HepG2 (cell line): ENCODE measurements at regions not wholly inside any gene's neighbourhood (a gene's known extent, or its start where the extent isn't known, plus 50 kb on each side); places are given as distances from the start of the nearest gene placed in this dataset.

Experiments used
- ATAC-seq: fragments of 200-7000 bp; cut with Tn5 transposase; 3 replicates; pipeline ENCODE4 v1.9.1; 2020; ENCODE audit warnings: mild to moderate bottlenecking, moderate library complexity
- BruUV-seq: library from RNA; stranded (reverse); fragments of 400-500 nt; replicated peaks from 2 replicates; lab custom pipeline; 2021; lab: Mats Ljungman, UMichigan
- CTCF ChIA-PET: fragments of 300-600 bp; formaldehyde crosslinking; extraction: SDS; loops from one replicate; lab custom pipeline; 2021; ENCODE audit warnings: low total read pairs, inconsistent platforms, low intra/inter-chr PET ratio; lab: Yijun Ruan, JAX
- POLR2A ChIA-PET: fragments of 350-600 bp; sonication (Branson Sonifier 250); formaldehyde crosslinking; loops from one replicate; lab custom pipeline; 2020; ENCODE audit warnings: antibody characterized with exemption, inconsistent platforms; lab: Yijun Ruan, JAX
- DNase-seq: peaks from one replicate; pipeline ENCODE4 v3.0.0-alpha.2; 2015; ENCODE audit warnings: low spot score
- FAIRE-seq: peaks from 3 replicates; lab custom pipeline; 2011; peaks lifted over from hg19 to GRCh38; lab: Jason Lieb, UNC
- H2AFZ ChIP-seq: one replicate; pipeline ENCODE4 v1.6.1; 2011; ENCODE audit warnings: low read length, inconsistent platforms
- H3K27ac ChIP-seq: fragments of 300-600 bp; 3 replicates; pipeline ENCODE4 v1.8.0; 2011; ENCODE audit warnings: mixed run types, mild to moderate bottlenecking, mixed read lengths, low read length, inconsistent platforms; ENCODE audit not compliant: insufficient read depth; ENCODE audit errors: extremely low read length
- H3K27me3 ChIP-seq, 2 experiments: fragments of 200-600 bp in 1 of 2; 2 replicates in 1 of 2; 3 replicates in 1 of 2; pipeline versions ENCODE4 v1.6.0 to v1.8.0; 2011; ENCODE audit warnings: low read length in 2 of 2, mild to moderate bottlenecking in 2 of 2, moderate library complexity in 2 of 2, inconsistent platforms in 1 of 2; ENCODE audit not compliant: insufficient read depth in 2 of 2, control insufficient read depth in 1 of 2
- H3K36me3 ChIP-seq, 2 experiments: fragments of 200-600 bp in 1 of 2; replicated peaks in 1 of 2; 2 replicates in 1 of 2; 3 replicates in 1 of 2; pipeline versions ENCODE4 v1.5.1 to v1.8.0; 2011; ENCODE audit warnings: low read length in 2 of 2, inconsistent platforms in 1 of 2; ENCODE audit not compliant: insufficient read depth in 2 of 2, control insufficient read depth in 1 of 2
- H3K4me1 ChIP-seq: 2 replicates; pipeline ENCODE4 v1.5.1; 2012; ENCODE audit warnings: low read length, inconsistent platforms; ENCODE audit not compliant: insufficient read depth
- H3K4me2 ChIP-seq: 2 replicates; pipeline ENCODE4 v1.6.0; 2011; ENCODE audit warnings: low read depth, low read length, inconsistent platforms
- H3K4me3 ChIP-seq, 3 experiments: fragments of 200-600 bp in 1 of 3; sonication (generic), shearing (Covaris generic) in 1 of 3; replicated peaks in 1 of 3; 2 replicates each; pipeline ENCODE4 v1.5.1; 2011 to 2016; ENCODE audit warnings: low read length in 3 of 3, inconsistent platforms in 2 of 3, low read depth in 2 of 3, mild to moderate bottlenecking in 2 of 3, control low read depth in 1 of 3, mixed read lengths in 1 of 3; ENCODE audit not compliant: insufficient read depth in 1 of 3
- H3K79me2 ChIP-seq: one replicate; pipeline ENCODE4 v1.6.1; 2011; ENCODE audit warnings: low read length, inconsistent platforms; ENCODE audit not compliant: insufficient read depth
- H3K9ac ChIP-seq: 2 replicates; pipeline ENCODE4 v1.6.0; 2011; ENCODE audit warnings: mild to moderate bottlenecking, low read depth, low read length, inconsistent platforms; ENCODE audit not compliant: insufficient read depth
- H3K9me3 ChIP-seq: 2 replicates; pipeline ENCODE4 v1.5.1; 2012; ENCODE audit warnings: mild to moderate bottlenecking, low read length
- H4K20me1 ChIP-seq: 2 replicates; pipeline ENCODE4 v1.6.0; 2011; ENCODE audit warnings: inconsistent platforms, mild to moderate bottlenecking, low read length, moderate library complexity; ENCODE audit not compliant: insufficient read depth
- ARNT ChIP-seq: fragments of 450-650 bp; IDR thresholded peaks from 2 replicates; pipeline ENCODE4 v1.6.1; 2017
- EZH2 ChIP-seq: conservative IDR thresholded peaks from 2 replicates; pipeline ENCODE4 v1.6.1; 2012; ENCODE audit warnings: mild to moderate bottlenecking, low read depth, low read length, moderate library complexity
- JUND ChIP-seq: sonication (generic); formaldehyde crosslinking; IDR thresholded peaks from 2 replicates; pipeline ENCODE4 v1.8.0; 2022; ENCODE audit warnings: mild to moderate bottlenecking, missing genetic modification reagents
- KLF12 ChIP-seq: sonication (generic); formaldehyde crosslinking; IDR thresholded peaks from 2 replicates; pipeline ENCODE4 v1.4.0; 2020; ENCODE audit warnings: missing genetic modification reagents, borderline replicate concordance
- KMT2A ChIP-seq: sonication (generic); formaldehyde crosslinking; IDR thresholded peaks from 2 replicates; pipeline ENCODE4 v1.4.0; 2020; ENCODE audit warnings: missing genetic modification reagents
- MED13 ChIP-seq: sonication (generic); formaldehyde crosslinking; IDR thresholded peaks from 2 replicates; pipeline ENCODE4 v1.5.0; 2020; ENCODE audit warnings: missing genetic modification reagents
- NONO ChIP-seq, 2 experiments: fragments of 450-650 bp in 1 of 2; sonication (generic) in 1 of 2; formaldehyde crosslinking in 1 of 2; IDR thresholded peaks in 1 of 2; conservative IDR thresholded peaks in 1 of 2; 2 replicates each; pipeline versions ENCODE4 v1.6.1 to v1.8.0; 2017 to 2022; ENCODE audit warnings: mild to moderate bottlenecking in 1 of 2, missing genetic modification reagents in 1 of 2, moderate library complexity in 1 of 2
- PCBP1 ChIP-seq: fragments of 200-400 bp; formaldehyde crosslinking; IDR thresholded peaks from 2 replicates; pipeline ENCODE4 v1.6.1; 2017; ENCODE audit warnings: mild to moderate bottlenecking, low read depth, low read length, borderline replicate concordance
- SETDB1 ChIP-seq: sonication (generic); formaldehyde crosslinking; IDR thresholded peaks from 2 replicates; pipeline ENCODE4 v1.5.1; 2020; ENCODE audit warnings: missing genetic modification reagents, mild to moderate bottlenecking, borderline replicate concordance
- SNAPC4 ChIP-seq: sonication (generic); formaldehyde crosslinking; IDR thresholded peaks from 2 replicates; pipeline ENCODE4 v1.4.0; 2020; ENCODE audit warnings: mild to moderate bottlenecking, missing genetic modification reagents
- TIGD3 ChIP-seq: sonication (generic); formaldehyde crosslinking; IDR thresholded peaks from 2 replicates; pipeline ENCODE4 v1.5.1; 2020; ENCODE audit warnings: mild to moderate bottlenecking, missing genetic modification reagents, borderline replicate concordance
- ZNF121 ChIP-seq: sonication (generic); formaldehyde crosslinking; IDR thresholded peaks from 2 replicates; pipeline ENCODE4 v1.5.0; 2020; ENCODE audit warnings: mild to moderate bottlenecking, missing genetic modification reagents
- ZNF484 ChIP-seq: sonication (generic); formaldehyde crosslinking; IDR thresholded peaks from 2 replicates; pipeline ENCODE4 v1.5.1; 2020; ENCODE audit warnings: mild to moderate bottlenecking, low read depth, missing genetic modification reagents, borderline replicate concordance
- ZNF674 ChIP-seq: sonication (generic); formaldehyde crosslinking; IDR thresholded peaks from 2 replicates; pipeline ENCODE4 v1.5.0; 2020; ENCODE audit warnings: low read depth, mild to moderate bottlenecking, missing genetic modification reagents
- ZSCAN25 ChIP-seq: sonication (generic); formaldehyde crosslinking; IDR thresholded peaks from 2 replicates; pipeline ENCODE4 v1.8.0; 2022; ENCODE audit warnings: mild to moderate bottlenecking, missing genetic modification reagents
- WGBS: methylation state at CpG from one replicate; pipeline ENCODE4 v1.1.6; 2017; ENCODE audit warnings: low lambda C conversion rate; 5-methylcytosine and 5-hydroxymethylcytosine counted together
- in situ Hi-C: cut with HindIII; loops from 2 replicates; pipeline ENCODE4 v1.10.0; 2017; ENCODE audit warnings: low pct_unique_long_range_greater_than_20kb; ENCODE audit not compliant: extremely low pct_ligation_motif_present
- intact Hi-C: fragments of 100-400 bp; cut with micrococcal nuclease; formaldehyde crosslinking; loops from one replicate; pipeline ENCODE4 v1.10.0; 2022; ENCODE audit not compliant: unreplicated experiment
- TF ChIP-seq, protein P1 (sequence below): sonication (generic); formaldehyde crosslinking; IDR thresholded peaks from 2 replicates; pipeline ENCODE4 v1.4.0; 2020; ENCODE audit warnings: missing genetic modification reagents
- TF ChIP-seq, protein P2 (sequence below): sonication (generic); formaldehyde crosslinking; IDR thresholded peaks from 2 replicates; pipeline ENCODE4 v1.8.0; 2022; ENCODE audit warnings: missing genetic modification reagents, low read depth, mild to moderate bottlenecking, borderline replicate concordance

DNA sequence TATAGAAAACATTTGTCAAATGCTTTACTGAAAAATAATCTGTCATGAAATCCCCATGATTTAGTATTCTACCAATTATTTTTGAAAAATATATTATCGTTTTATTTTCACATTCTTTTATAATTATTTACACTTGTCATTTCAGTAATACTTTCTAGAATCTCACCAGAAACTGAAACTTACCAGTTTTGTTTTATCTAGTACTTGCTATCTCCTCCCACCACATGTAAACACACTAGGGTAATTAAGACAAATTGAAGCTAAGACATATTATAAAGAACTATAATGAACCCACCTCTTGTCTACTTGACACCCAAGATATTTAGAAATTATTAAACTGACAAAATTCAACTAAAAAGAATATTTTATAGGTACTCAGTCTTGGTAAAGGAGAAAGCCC lies 51.5 kb upstream of the GRM3 start:
- intact Hi-C loops: no loop called here
- DNase-seq: no peak

More for the DNA sequence above, 51.5 kb upstream of the GRM3 start:
- no peak overlapping the region for H3K4me2 ChIP-seq
- no peaks in the 10 kb centered on the region for H3K4me1 ChIP-seq
- H3K79me2 ChIP-seq: no peaks in the 10 kb centered on the region
- FAIRE-seq (no peak), ATAC-seq (no peak)
- H3K4me3 ChIP-seq: no peak overlapping the region
- 9% methylated on average over 1 of the region's 1 CpG for WGBS
- H3K9me3 ChIP-seq: no peaks in the 10 kb centered on the region
- no peak overlapping the region for H3K9ac ChIP-seq
- in situ Hi-C loops: no loop called here
- H4K20me1 ChIP-seq: no peaks in the 10 kb centered on the region
- no peak for TF ChIP-seq ZNF121 (CRISPR knock-in tag)
- no peak for TF ChIP-seq ZNF484 (CRISPR knock-in tag)
- TF ChIP-seq ARNT: no peak
- no peak for TF ChIP-seq PCBP1
- no peak for TF ChIP-seq KLF12 (CRISPR knock-in tag)
- TF ChIP-seq EZH2: no peak
- no peak for TF ChIP-seq NONO (IDR thresholded peaks at IDR 0.05)
- TF ChIP-seq NONO (CRISPR knock-in tag; conservative IDR thresholded peaks at IDR 0.05): no peak
- no peak for TF ChIP-seq ZSCAN25
- TF ChIP-seq KMT2A (CRISPR knock-in tag): no peak
- TF ChIP-seq, protein P1, sequence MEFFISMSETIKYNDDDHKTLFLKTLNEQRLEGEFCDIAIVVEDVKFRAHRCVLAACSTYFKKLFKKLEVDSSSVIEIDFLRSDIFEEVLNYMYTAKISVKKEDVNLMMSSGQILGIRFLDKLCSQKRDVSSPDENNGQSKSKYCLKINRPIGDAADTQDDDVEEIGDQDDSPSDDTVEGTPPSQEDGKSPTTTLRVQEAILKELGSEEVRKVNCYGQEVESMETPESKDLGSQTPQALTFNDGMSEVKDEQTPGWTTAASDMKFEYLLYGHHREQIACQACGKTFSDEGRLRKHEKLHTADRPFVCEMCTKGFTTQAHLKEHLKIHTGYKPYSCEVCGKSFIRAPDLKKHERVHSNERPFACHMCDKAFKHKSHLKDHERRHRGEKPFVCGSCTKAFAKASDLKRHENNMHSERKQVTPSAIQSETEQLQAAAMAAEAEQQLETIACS (CRISPR knock-in tag): no peak
- TF ChIP-seq TIGD3 (CRISPR knock-in tag): no peak
- TF ChIP-seq ZNF674 (CRISPR knock-in tag): no peak
- TF ChIP-seq SETDB1 (CRISPR knock-in tag): no peak
- no peak for TF ChIP-seq SNAPC4 (CRISPR knock-in tag)
- no peak for TF ChIP-seq MED13
- no peak for TF ChIP-seq JUND (CRISPR knock-in tag)
- TF ChIP-seq, protein P2, sequence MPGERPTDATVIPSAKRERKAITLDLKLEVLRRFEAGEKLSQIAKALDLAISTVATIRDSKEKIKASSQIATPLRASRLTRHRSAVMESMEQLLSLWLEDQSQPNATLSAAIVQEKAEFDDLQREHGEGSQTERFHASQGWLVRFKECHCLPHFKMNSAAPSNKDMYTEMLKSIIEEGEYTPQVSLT (CRISPR knock-in tag): no peak
- TF ChIP-seq, all 625 proteins: peak for 0
- H3K36me3 ChIP-seq: no peaks in the 10 kb centered on the region
- no peak overlapping the region for H3K27ac ChIP-seq
- H3K27me3 ChIP-seq: no peaks in the 10 kb centered on the region
- no TSS peak for BruUV-seq
- H2AFZ ChIP-seq: no peak overlapping the region
- POLR2A ChIA-PET: no interaction called here
- CTCF ChIA-PET: no interaction called here
